CD4-positive, alpha-beta T cell treated with Interleukin-4 for 1 hour (primary cell): ENCODE measurements at regions not wholly inside any gene's neighbourhood (a gene's known extent, or its start where the extent isn't known, plus 50 kb on each side); places are given as distances from the start of the nearest gene placed in this dataset.

Experiments
- DNase-seq, 2 donors: peaks; one replicate each; pipeline ENCODE4 v3.0.0-alpha.2; 2020 to 2022

DNA sequence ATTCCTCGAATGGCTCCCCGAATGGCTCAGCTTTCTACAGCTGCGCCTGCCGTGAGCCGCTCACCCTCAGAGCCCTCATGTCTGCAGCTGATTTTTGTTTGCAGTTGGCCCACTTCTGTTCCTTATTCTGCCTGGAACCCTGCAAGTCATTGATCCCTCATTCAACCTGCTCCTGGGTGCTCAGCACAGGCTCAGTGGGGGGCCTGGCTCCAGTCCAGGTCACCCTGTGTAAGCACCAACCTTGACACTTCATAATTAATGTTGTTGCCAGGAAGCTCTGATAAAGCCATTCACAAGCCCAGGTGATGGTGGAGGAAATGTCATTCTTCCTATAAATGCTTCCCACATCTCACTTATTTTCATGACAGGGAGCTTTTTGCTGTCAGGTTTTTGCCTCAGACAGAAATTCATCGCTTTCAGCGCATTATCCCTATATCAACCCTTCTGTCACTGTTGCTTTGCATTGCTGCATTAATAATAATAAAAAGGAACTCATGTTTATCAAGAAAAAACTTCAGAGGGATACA lies 85.7 kb downstream of the F11 start:
- no peak for DNase-seq

DNA sequence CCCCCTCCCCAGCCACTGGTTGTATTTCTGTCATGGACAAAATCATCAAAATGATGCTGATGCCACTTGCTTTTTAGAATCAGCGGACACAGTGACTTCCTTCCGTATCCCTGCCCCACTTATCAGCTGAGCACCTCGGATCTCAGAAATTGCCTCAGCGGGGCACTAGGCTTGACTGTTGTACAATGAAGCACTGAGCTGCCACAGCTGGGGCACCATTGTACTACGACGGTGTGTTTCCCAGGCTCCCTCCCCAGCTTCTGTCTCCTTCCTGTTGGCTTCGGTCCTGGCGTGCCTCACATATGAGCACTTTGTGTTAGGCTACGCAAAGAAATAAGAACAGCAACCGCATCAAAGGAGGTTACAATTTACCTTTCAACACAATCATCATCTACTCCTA lies 82.4 kb downstream of the F11 start:
- no peak for DNase-seq

DNA sequence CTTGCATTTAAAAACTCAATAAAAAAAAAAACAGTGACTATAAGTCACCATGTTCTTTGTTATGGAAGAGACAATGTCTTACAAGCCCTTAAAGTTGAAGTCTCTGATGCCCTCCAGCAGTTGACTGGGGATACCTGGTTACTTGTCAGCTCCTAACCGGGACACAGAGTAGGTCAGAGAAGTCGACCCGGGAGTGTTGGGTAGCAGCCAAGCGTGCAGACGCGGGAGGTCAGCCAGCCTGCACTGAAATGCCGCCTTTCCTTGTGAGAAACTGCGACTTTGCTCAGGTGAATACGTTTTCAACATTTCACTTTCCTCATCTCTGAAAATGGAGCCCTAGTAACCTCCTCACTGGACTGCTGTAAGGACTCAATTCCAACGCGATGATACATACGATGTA lies 81.8 kb downstream of the F11 start:
- no peak for DNase-seq

DNA sequence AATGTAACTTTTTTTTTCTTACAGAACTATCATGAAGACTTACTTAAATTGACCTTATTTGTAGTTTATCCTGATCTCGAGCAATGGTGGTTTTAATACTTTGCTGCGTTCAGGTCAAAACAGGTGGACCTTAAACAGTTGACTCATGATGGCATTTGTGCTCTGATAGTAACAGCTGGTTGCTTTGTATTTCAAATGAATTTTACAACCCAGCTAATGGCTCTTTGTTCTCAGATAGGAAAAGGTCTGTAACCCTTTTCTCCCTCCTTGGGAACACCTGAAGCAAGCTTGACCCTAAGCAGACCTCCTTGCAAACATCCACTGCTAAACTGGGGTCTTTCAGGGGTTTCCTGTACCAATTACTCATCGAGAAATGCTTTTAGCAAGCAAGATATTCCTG lies 79.2 kb downstream of the F11 start:
- no peak for DNase-seq

DNA sequence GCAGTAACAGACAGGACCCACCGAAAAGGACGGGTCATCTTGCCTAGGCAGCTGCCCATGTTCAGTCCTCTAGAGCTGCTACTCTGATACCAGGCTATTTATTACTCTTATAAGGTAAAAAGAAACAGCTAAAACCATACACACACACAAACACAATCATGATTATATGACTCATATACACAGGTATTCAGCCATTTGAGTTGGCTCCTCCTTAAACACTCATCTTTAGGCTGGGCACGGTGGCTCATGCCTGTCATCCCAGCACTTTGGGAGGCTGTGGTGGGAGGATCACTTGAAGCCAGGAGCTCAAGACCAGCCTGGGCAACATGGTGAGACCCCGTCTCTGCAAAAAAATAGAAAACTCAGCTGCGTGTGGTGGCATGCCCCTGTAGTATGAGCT lies 76.6 kb downstream of the F11 start:
- no peak for DNase-seq

DNA sequence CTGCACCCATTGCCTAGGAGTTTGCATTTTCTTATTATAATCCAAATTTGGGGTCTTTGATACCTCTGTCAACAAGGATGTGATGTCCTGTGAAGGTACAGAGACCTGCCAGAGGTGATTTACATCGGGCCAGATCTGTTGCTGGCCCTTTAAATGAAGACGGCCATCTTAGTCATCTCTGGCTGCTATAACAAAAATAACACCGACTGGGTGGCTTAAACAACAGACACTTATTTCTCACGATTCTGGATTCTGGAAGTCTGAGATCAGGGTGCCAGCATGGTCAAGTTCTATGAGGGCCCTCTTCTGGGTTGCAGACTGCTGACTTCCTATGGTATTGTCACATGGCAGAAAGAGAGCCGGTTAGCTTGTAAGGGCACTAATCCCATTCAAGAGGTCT lies 75.7 kb downstream of the F11 start:
- no peak for DNase-seq
